NB4 (cell line): ENCODE measurements at regions not wholly inside any gene's neighbourhood (a gene's known extent, or its start where the extent isn't known, plus 50 kb on each side); places are given as distances from the start of the nearest gene placed in this dataset.

Source experiments
- DNase-seq: peaks from one replicate; pipeline ENCODE4 v3.0.0; 2010; ENCODE audit warnings: low read depth
- H3K4me3 ChIP-seq: one replicate; pipeline ENCODE4 v1.5.1; 2011; ENCODE audit warnings: mild to moderate bottlenecking, low read depth, low read length, moderate library complexity
- CTCF ChIP-seq: IDR thresholded peaks from one replicate; pipeline ENCODE4 v1.5.1; 2012; ENCODE audit warnings: low read depth, low read length
- MAX ChIP-seq: IDR thresholded peaks from 2 replicates; pipeline ENCODE4 v1.6.1; 2011; ENCODE audit warnings: low read depth, low read length
- MYC ChIP-seq: IDR thresholded peaks from 2 replicates; pipeline ENCODE4 v1.6.1; 2011; ENCODE audit warnings: low read depth, low read length
- POLR2A ChIP-seq: IDR thresholded peaks from 2 replicates; pipeline ENCODE4 v1.6.1; 2011; ENCODE audit warnings: mild to moderate bottlenecking; ENCODE audit not compliant: insufficient read length; ENCODE audit errors: extremely low read depth

GRCh38 chr13:90906554-90906953, 440.9 kb upstream of the MIR17HG start:
- no peak for TF ChIP-seq MAX
- no peak for TF ChIP-seq POLR2A
- no peak for TF ChIP-seq CTCF
- TF ChIP-seq MYC = no peak
- no peak for DNase-seq
- H3K4me3 ChIP-seq = no peak overlapping the region

- H3K4me3 ChIP-seq = no peak overlapping the region
- DNase-seq = no peak
- no peak for TF ChIP-seq POLR2A
- no peak for TF ChIP-seq MAX
- no peak for TF ChIP-seq CTCF
- TF ChIP-seq MYC = no peak
Measured at GRCh38 chr13:90908792-90909191, 438.7 kb upstream of the MIR17HG start.

GRCh38 chr13:90910018-90910639, 437.4 kb upstream of the MIR17HG start:
- TF ChIP-seq MYC = no peak
- no peak for TF ChIP-seq POLR2A
- no peak for TF ChIP-seq MAX
- TF ChIP-seq CTCF = no peak
- H3K4me3 ChIP-seq = no peak overlapping the region
- no peak for DNase-seq

- H3K4me3 ChIP-seq = no peak overlapping the region
- no peak for DNase-seq
- no peak for TF ChIP-seq CTCF
- no peak for TF ChIP-seq POLR2A
- no peak for TF ChIP-seq MYC
- TF ChIP-seq MAX = no peak
Measured at GRCh38 chr13:90912247-90912646, 435.2 kb upstream of the MIR17HG start.

- H3K4me3 ChIP-seq = no peak overlapping the region
- DNase-seq = no peak
- TF ChIP-seq POLR2A (no peak), MYC (no peak), MAX (no peak), CTCF (no peak)
Measured at GRCh38 chr13:90918536-90918935, 429.0 kb upstream of the MIR17HG start.
